Ureter (tissue), 1 donor: ENCODE measurements at regions not wholly inside any gene's neighbourhood (a gene's known extent, or its start where the extent isn't known, plus 50 kb on each side); places are given as distances from the start of the nearest gene placed in this dataset.
A peak's percentile ranks its signal among the peaks of the same experiment; 100 is the strongest.
"Not testable (repeated sequence)": the region's sequence is repeated elsewhere in the genome, so short reads cannot be mapped to it uniquely, and the experiment has no call there.

Experiments used
- DNase-seq: peaks from one replicate; pipeline ENCODE4 v3.0.0-alpha.2; 2020; ENCODE audit warnings: low spot score
- donor health status: DM: yes; HTN: yes; CAD: no.

DNA sequence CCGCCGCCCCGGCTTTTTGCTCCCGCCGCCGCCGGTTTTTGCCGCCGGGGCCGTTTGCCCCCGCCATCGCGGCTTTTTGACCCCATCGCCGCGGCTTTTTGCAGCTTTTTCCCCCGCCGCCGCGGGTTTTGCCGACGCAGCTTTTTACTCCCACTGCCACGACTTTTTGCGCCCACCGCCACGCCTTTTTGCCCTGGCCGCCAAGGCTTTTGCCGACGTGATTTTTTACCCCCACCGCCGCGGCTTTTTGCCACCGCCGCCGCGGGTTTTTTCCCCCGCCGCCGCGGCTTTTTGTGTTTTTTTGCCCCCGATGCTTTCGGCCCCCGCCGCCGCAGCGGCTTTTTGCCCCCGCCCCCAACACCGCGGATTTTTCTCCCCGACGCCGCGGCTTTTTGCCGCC lies 5001.9 kb upstream of the OR11H1 start:
- not testable (repeated sequence) for DNase-seq

DNA sequence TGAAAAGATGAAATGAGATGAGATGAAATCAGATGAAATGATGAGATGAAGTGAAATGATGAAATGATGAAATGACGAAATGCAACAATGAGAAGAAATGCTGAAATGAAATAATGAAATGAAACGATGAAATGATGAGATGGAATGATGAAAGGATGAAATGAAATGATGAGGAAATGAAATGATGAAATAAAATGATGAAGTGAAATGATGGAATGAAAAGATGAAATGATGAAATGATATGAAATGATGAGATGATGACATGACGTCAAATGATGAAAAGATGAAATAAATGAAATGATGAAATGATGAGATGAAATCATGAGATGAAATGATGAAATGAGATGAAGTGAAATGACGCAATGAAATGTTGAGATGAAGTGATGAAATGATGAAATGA lies 4996.9 kb upstream of the OR11H1 start:
- not testable (repeated sequence) for DNase-seq

DNA sequence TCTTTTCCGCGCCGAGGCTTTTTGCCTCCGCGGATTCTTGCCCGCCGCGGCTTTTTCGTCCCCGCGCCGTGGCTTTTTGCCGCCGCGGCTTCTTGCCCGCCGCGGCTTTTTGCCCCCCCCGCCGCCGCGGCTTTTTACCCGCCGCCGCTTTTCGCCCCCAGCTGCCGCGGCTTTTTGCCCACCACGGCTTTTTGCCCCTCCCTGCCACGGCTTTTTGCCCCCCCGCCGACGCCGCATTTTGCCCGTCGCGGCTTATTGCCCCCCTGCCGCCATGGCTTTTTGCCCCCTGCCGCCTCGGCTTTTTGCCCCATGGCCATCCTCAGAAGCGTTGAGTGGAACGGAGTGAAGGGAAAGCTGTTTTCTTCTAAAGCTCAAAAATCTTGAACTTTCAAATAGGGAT lies 4955.5 kb upstream of the OR11H1 start:
- DNase-seq: peak; percentile 37

DNA sequence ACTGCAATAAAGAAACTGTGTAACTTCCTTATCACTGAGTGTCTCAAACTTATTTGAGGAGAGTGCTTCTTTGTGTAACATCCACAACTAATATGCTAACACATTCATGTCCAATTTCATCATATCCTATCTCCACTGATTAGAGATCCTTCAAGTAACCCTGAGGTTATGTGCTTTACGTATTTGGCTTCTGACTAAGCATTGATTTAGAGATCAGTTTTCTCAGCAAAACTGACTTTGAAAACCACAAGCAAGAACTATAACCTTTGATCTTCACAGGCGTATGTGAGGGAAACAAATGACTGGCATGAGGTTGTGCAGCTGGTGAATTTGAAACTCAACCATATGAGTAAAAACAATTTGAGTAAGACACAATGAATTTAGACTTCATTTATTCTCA lies 4926.9 kb upstream of the OR11H1 start:
- not testable (repeated sequence) for DNase-seq

DNA sequence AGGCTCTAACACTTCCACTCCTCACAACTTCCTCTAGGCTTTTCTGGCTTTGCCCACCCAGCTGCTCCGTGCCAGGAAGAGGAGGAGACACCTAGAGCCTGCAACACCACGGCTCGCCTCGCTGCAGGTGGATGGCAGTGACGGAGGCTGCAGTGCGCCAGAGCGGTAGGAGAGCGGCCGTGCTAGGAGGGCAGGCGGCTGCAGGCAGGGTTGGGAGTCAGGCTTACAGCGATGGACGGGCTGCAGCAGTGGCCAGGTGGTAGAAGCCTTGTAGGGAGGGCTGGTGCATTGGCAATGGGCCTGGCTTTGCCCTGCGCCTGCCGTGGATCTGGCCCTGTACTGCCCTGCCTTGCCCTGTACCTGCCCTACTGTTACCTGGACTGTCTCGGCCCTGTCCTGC lies 4896.0 kb upstream of the OR11H1 start:
- not testable (repeated sequence) for DNase-seq

DNA sequence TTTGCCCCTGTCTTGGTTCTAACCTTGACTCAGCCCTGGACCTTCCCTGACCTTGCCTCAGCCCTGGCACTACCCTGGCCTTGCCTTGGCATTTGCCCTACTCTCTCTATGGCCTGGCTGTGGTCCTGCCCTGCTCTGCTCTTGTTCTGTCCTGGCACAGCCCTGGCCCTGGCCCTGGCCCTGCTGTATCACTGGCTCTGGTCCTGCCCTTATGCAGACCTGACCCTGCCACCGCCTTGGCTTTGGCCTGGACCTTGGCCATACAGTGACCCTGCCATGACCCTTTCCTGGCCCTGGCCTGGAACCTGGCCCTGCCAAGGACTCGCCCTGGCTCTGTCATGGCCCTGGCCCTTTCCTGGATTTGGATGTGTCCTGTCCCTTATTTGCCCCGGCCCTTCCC lies 4892.7 kb upstream of the OR11H1 start:
- DNase-seq: not testable (repeated sequence)

DNA sequence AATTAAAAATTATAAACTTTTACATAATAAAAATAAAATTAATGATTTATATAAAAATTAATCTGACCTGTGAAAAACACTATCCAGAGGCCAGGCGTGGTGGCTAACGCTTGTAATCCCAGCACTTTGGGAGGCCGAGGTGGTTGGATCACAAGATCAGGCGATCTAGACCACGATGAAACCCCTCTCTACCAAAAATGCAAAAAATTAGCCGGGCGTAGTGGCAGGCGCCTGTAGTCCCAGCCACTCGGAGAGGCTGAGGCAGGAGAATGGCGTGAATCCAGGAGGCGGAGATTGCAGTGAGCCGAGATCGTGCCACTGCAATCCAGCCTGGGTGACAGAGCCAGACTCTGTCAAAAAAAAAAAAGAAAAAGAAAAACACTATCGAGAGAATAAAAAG lies 4865.2 kb upstream of the OR11H1 start:
- DNase-seq: not testable (repeated sequence)

DNA sequence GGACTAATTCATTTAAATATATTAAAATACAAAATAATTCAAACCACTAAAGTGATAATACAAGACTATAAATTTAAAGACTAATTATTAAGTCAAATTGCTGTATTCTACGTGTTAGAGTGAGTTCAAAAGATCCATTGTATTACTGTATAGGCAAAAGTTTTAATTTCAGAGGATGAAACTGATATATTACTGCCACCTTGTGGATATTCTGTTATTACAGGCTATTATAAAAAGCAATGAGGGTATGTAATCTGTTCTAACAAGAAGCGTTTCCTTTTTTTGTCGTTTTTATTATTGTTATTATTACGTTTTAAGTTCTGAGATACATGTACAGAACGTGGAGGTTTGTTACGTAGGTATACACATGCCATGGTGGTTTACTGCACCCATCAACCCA lies 4854.9 kb upstream of the OR11H1 start:
- not testable (repeated sequence) for DNase-seq

DNA sequence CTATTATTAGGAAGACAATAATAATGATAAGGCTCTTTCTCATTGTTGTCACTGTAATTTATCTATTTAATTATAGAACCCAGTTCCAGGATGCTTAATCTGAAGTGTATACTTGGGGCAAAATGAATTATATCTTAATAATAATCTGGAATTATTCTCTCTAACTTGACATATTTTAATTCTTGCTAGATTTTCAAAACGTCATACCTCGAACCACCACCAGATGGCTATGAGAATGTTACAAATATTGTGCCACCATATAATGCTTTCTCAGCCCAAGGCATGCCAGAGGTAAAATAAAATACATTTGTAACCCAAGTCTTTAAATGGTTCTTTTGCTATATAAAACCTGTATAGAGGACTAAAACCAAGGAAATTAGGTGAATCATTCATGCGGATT lies 4849.3 kb upstream of the OR11H1 start:
- not testable (repeated sequence) for DNase-seq

DNA sequence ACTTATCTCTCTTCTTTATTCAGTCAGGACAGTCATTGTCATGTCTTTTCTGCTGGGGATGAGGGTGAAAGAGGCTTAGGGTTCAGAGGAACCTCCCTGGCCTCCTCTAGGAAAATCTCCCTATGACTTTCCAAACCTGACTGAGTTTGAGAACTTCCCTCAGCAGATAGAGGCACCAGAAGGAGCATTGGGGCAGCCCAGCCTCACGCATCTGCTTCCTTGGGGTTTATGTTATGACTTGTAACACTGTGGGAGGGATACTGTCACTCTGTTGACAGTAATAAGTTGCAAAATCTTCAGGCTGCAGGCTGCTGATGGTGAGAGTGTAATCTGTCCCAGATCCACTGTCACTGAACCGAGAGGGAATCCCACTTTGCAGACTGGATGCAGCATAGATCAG lies 4842.6 kb upstream of the OR11H1 start:
- not testable (repeated sequence) for DNase-seq

DNA sequence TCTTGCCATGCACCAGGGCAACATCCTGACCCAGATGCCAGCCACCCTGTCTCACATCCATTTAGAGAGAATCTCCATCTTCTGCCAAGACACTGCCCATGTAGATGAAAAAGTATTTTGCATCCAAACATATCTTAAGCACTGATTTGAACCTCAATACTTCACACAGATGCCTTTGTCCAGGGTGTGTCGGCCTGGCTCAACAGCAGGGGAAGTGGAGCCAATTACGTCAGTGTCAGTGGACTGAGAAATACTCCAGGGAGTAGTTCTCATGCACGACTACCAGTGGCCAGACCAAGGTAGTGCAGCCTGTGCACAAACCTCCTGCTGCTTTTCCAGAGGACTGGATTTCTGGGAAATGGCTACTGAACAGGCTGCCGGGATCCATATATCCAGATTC lies 4840.7 kb upstream of the OR11H1 start:
- not testable (repeated sequence) for DNase-seq

DNA sequence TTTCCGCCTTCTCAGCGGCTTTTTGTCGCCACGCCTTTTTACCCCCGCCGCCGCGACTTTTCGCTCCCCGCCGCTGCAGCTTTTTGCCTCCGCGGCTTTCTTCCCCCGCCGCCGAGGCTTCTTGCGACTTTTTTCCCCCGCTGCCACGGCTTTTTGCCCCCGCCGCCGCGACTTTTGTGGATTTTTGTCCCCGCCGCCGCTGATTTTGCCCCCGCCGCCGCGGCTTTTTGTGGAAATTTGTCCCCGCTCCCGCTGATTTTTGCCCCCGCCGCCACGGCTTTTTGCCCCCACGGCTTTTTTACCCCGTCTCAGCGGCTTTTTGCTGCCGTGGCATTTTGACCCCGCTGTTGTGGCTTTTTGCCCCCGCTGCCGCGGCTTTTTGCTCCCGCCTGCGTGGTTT lies 4829.2 kb upstream of the OR11H1 start:
- not testable (repeated sequence) for DNase-seq

DNA sequence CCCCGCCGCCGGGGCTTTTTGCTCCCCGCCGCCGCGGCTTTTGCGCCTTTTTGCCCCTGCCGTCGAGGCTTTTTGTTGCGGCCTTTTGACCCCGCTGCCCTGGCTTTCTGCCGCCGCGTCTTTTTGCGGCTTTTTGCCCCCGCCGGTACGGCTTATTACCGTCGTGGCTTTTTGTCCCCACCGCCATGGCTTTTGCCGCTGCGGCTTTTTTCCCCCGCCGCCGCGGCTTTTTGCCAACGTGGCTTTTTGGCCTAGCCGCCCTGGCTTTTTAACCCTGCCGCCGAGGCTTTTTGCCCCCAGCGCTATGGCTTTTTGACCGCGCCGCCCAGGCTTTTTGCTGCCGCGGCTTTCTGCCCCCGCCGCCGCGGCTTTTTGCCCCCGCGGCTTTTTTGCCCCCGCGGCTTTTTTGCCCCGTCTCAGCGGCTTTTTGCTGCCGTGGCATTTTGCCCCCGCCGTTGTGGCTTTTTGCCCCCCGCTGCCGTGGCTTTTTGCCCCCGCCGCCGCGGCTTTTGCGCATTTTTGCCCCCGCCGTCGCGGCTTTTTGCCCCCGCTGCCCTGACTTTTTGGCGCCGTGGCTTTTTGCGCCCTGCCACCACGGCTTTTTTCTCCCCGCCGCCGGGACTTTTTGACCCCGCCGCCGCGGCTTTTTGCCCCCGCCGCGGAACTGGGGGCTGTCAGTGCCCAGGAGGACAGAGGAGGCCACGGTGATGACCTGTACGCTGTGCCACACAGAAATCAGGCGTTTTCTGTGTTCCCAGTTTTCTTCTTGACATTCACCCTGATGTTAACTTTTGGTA lies 4828.5 kb upstream of the OR11H1 start:
- not testable (repeated sequence) for DNase-seq

DNA sequence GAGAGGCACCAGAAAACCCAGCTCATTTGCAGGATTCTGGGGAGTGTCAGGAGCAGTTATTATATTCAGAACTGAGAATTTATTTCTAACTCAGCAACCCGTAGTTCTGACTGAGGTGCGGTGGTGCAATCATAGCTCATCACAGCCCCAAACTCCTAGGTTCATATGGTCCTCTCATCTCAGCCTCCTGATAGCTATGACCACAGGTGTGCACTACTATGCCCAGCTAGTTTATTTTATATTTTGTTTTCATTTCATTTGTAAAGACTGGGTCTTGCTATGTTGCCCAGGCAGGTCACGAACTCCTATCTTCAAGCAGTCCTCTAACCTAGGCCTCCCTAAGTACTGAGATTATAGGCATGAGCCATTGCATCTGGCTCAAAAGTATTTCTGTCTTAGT lies 4819.8 kb upstream of the OR11H1 start:
- DNase-seq: not testable (repeated sequence)

DNA sequence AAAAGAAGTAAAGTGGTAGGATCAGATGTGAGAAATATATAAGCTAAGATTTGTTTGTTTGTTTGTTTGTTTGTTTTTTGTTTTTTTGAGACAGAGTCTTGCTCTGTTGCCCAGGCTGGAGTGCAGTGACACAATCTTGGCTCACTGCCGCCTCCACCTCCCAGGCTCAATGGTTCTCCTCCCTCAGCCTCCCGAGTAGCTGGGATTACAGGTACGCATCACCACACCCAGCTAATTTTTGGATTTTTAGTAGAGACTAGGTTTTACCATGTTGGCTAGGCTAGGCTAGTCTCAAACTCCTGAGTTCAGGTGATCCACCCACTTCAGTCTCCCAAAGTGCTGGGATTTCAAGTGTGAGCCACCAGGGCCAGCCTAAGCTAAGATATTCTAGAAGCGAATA lies 4817.1 kb upstream of the OR11H1 start:
- DNase-seq: not testable (repeated sequence)

DNA sequence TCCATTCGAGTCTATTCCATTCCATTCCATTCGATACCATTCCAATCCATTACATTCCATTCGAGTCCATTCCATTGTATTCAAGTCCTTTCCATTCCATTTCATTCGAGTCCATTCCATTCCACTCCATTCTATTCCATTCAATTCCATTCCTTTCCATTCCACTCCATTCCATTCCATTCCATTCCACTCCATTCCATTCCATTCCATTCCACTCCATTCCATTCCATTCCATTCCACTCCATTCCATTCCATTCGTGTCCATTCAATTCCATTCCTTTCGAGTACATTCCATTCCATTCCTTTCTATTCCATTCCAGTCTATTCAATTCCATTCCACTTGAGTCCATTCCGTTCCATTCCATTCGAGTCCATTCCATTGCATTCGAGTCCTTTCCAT lies 4805.2 kb upstream of the OR11H1 start:
- DNase-seq: not testable (repeated sequence)

DNA sequence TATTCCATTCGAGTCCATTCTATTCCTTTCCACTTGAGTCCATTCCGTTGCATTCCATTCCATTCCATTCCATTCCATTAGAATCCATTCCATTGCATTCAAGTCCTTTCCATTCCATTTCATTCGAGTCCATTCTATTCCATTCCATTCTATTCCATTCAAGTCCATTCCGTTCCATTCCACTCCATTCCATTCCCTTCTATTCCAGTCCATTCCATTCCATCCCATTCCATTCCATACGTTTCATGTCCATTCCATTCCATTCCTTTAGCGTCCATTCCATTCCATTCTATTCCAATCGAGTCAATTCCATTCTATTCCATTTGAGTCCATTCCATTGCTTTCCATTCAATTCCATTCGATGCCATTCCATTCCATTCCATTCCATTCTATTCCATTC lies 4804.0 kb upstream of the OR11H1 start:
- not testable (repeated sequence) for DNase-seq

DNA sequence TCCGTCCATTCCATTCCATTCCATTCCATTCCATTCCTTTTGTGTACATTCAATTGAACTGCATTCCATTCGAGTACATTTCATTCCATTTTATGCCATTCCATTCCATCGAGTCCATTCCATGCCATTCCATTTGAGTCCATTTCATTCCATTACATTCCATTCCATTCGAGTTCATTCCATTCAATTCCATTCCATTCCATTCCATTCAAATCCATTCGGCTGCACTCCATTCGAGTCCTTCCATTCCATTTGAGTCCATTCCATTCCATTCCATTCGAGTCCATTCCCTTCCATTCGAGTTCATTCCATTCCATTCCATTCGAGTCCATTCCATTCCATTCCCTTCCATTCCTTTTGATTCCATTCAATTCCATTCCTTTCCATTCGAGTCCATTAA lies 4800.6 kb upstream of the OR11H1 start:
- DNase-seq: no peak

DNA sequence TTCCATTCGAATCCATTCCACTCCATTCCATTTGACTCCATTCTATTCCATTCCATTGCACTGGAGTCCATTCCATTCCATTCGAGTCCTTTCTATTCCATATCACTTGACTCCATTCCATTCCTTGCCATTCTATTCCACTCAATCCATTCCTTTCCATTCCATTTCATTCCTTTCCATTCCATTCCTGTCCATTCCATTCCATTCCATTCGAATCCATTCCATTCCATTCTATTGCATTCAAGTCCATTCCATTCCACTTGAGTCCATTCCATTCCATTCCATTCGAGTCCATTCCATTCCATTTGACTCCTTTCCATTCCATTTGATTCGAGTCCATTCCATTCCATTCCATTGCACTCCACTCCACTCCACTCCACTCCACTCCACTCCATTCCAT lies 4798.0 kb upstream of the OR11H1 start:
- DNase-seq: not testable (repeated sequence)

DNA sequence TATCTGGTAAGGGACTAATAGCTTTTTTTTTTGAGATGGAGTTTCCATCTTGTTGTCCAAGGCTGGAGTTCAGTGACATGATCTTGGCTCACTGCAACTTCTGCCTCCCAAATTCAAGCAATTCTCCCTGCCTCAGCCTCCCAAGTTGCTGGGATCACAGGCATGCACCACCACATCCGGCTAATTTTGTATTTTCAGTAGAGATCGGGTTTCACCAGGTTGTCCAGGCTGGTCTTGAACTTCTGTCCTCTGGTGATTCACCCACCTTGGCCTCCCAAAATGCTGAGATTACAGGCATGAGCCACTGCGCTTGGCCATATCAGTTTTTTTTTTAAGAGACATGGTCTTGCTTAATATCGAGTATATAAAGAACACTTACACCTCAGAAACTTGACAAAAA lies 4797.3 kb upstream of the OR11H1 start:
- DNase-seq: not testable (repeated sequence)

DNA sequence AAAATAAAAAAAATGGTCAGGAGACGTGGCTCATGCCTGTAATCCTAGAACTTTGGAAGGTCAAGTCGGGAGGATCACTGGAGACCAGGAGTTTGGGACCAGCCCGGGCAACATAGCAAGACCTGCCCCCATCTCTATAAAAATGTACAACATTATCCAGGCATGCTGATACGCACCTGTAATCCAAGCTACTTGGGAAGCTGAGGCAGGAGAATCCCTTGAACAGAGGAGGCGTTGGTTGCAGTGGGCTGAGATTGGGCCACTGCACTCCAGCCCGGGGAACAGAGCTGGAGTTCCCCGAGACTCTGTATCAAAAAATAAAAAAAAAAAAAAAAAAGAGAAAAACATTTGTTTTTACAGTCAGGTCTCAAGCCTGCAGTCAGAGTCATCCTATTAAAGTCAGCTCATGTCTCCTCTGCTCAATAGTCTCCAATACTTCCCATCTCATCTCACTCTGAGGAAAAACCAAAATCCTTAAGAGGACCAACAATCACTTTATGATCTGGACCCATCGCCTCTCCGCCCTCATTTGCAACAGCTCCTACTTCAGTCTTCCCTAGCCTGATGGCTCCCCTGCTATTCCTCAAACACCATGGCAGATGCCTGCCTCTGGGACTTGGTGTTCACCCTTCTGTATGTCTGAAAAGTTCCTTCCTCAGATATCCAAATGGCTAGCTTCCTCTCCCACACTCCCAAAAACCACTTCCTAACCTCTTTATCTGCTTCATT lies 4796.6 kb upstream of the OR11H1 start:
- DNase-seq: not testable (repeated sequence)

DNA sequence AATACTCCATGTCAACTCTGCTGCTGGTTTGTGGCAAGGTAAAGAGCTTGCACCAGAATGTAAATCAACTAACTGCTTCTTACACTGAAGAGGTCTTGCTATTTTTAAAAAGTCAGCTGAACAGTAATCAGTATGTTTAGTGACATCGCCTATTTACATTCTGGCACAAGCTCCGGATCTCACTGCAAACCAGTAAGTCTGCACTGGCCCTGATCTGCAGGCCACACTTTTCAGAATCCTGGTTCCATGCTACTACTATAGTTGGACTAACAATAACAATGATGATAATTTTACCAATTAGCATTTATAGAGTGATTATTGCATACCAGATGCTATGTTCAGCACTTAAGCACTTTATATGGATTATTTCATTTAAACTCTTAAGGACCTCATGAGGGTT lies 4792.9 kb upstream of the OR11H1 start:
- not testable (repeated sequence) for DNase-seq

DNA sequence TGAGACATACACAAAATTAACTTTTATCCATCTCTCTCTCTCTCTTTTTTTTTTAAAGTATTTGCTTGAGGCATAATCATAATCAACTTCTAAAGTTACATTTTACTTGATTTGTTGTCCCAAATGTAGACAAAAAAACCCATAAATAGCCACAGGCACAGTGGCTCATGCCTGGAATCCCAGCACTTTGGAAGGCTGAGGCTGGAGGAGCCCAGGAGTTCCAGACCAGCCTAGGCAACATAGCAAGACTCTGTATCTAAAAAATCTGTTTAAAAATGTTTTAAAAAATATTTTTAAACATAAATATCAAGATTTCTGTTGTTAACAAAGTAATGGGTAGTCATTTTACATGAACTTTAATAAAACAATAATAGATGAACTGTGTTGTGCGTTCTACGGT lies 4791.1 kb upstream of the OR11H1 start:
- DNase-seq: not testable (repeated sequence)
